ENCODE measurements at regions not wholly inside any gene's neighbourhood (a gene's known extent, or its start where the extent isn't known, plus 50 kb on each side); places are given as distances from the start of the nearest gene placed in this dataset.

GRCh38 chr19:32131005-32131404 is 214.4 kb upstream of the ZNF507 start:
- TF ChIP-seq CTCF (IDR thresholded peaks at IDR 0.05) (no peak), POLR2AphosphoS5 (IDR thresholded peaks at IDR 0.05) (no peak), POLR2A (IDR thresholded peaks at IDR 0.05) (no peak)

Data from upper lobe of left lung (tissue), 4 donors.